HUES64 (cell line): ENCODE measurements at regions not wholly inside any gene's neighbourhood (a gene's known extent, or its start where the extent isn't known, plus 50 kb on each side); places are given as distances from the start of the nearest gene placed in this dataset.
"Not testable (repeated sequence)": the region's sequence is repeated elsewhere in the genome, so short reads cannot be mapped to it uniquely, and the experiment has no call there.

Experiments
- H3K27ac ChIP-seq: 2 replicates; pipeline ENCODE4 v1.7.0; 2013; ENCODE audit warnings: low read depth, low read length, inconsistent platforms
- H3K27me3 ChIP-seq: 2 replicates; pipeline ENCODE4 v1.6.1; 2013; ENCODE audit warnings: mild to moderate bottlenecking, low read length; ENCODE audit not compliant: insufficient read depth
- H3K36me3 ChIP-seq: 2 replicates; pipeline ENCODE4 v1.6.1; 2013; ENCODE audit warnings: mild to moderate bottlenecking, low read length; ENCODE audit not compliant: insufficient read depth
- H3K4me1 ChIP-seq: 2 replicates; pipeline ENCODE4 v1.6.1; 2013; ENCODE audit warnings: mild to moderate bottlenecking, low read length, moderate library complexity; ENCODE audit not compliant: insufficient read depth
- H3K4me3 ChIP-seq: 2 replicates; pipeline ENCODE4 v1.5.1; 2013; ENCODE audit warnings: mild to moderate bottlenecking, low read length, moderate library complexity
- H3K9ac ChIP-seq: 2 replicates; pipeline ENCODE4 v1.6.1; 2013; ENCODE audit warnings: mild to moderate bottlenecking, low read depth, low read length
- H3K9me3 ChIP-seq: 2 replicates; pipeline ENCODE4 v1.6.1; 2013; ENCODE audit warnings: low read depth, low read length; ENCODE audit not compliant: insufficient read depth
- WGBS: fragments of 150-250, 120-280 bp; methylation state at CpG from one replicate; pipeline ENCODE4 v1.1.7; 2013; ENCODE audit warnings: missing lambda C conversion rate; 5-methylcytosine and 5-hydroxymethylcytosine counted together

DNA sequence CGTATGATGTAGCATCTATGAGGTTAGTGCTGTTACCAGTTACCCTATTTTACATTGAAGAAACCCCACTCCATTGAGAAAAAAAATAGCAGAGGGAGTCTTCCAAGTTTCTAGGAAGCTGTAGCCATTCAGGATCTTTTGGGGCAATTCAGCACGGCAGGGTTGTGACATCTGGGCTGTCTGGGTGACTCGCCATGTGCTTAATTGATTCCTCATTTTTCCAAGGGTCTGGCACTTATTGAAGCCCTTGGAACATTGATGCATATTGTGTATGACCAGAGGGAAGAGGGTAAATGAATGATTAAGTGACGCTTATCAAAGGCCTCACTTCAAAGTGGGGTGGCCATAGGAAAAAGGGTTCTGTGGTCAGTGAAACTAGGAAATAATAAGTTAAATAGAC, 248.7 kb downstream of the ARHGAP12 start:
- Histone ChIP-seq H3K36me3 (no peaks in the 10 kb centered on the region), H3K9me3 (peaks cover 52% of the 10 kb centered on the region)
- 96% methylated on average over 4 of the region's 4 CpGs for WGBS

DNA sequence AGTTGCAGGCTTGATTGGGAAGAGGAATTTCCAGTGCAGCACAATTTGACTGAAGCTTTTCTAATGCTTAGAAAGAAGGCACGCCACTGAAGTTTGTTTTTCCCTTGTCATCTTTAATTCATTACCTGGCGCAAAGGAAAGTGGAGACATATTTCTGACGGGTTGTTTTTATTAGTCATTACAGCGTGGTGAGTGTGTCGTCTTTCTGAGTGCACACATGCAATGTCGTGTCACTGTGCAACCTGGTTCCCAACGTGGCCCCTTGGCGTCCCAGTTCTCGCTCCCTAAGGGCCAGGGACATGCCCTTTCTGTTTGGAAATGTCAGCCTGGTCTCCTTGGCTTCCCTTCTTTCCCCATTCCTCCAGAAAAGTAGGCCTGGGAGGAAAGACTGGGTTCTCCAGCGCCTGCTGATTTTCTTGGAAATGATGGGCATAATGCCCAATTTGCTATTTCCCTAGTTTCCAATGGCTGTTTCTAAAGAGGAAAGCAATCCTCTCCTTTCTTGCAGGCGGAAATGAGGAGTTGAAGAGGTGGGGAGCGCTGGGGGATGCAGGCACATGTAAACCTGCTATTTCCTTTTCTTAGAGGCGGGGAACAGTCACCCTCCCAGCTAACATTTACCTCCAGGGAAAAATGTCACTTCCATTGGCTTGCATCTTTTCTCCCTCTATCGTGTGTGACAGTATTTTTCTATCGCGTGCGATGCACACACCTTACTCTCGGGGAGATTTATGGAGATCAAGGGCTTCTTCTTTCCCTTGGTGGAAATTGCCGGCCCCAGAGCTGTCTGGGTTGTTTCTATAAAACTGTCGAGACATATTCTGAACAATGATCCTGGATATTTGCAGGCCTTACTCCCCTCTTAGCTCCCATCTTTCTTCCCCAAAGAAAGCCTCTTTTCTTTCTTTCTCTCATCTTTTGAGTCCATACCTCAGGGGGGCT, 249.8 kb downstream of the ARHGAP12 start:
- no peak overlapping the region for H3K27ac ChIP-seq
- 91% methylated on average over 20 of the region's 20 CpGs for WGBS
- peaks cover 42% of the 10 kb centered on the region for H3K9me3 ChIP-seq

More for the DNA sequence above, 248.7 kb downstream of the ARHGAP12 start:
- Histone ChIP-seq H3K27ac (no peak overlapping the region), H3K4me3 (no peak overlapping the region), H3K4me1 (peaks cover 17% of the 10 kb centered on the region), H3K27me3 (no peaks in the 10 kb centered on the region), H3K9ac (no peak overlapping the region)

GRCh38 chr10:31678139-31678536, 250.5 kb downstream of the ARHGAP12 start:
- Histone ChIP-seq H3K4me1 (peaks cover 17% of the 10 kb centered on the region), H3K36me3 (no peaks in the 10 kb centered on the region), H3K27me3 (no peaks in the 10 kb centered on the region), H3K9me3 (peaks cover 35% of the 10 kb centered on the region), H3K27ac (peak overlapping the region; percentile 83), H3K4me3 (peak overlapping the region; percentile 13; the same call in 1 of the 2 replicates), H3K9ac (peak overlapping the region; percentile 51; the same call in 1 of the 2 replicates)
- WGBS: 63% methylated on average over 12 of the region's 12 CpGs

More for the DNA sequence above, 249.8 kb downstream of the ARHGAP12 start:
- Histone ChIP-seq H3K9ac (no peak overlapping the region), H3K4me3 (no peak overlapping the region), H3K27me3 (no peaks in the 10 kb centered on the region), H3K4me1 (peaks cover 17% of the 10 kb centered on the region), H3K36me3 (no peaks in the 10 kb centered on the region)

- H3K9ac ChIP-seq: peak overlapping the region; percentile 51; the same call in 1 of the 2 replicates
- WGBS: 30% methylated on average over 16 of the region's 16 CpGs
- peaks cover 28% of the 10 kb centered on the region for H3K9me3 ChIP-seq
- H3K27ac ChIP-seq: peak overlapping the region; percentile 83
- H3K36me3 ChIP-seq: no peaks in the 10 kb centered on the region
- no peaks in the 10 kb centered on the region for H3K27me3 ChIP-seq
- H3K4me1 ChIP-seq: peaks cover 17% of the 10 kb centered on the region
- peak overlapping the region; percentile 13; the same call in 1 of the 2 replicates for H3K4me3 ChIP-seq
Observed at GRCh38 chr10:31677195-31678138, 251.2 kb downstream of the ARHGAP12 start.

- Histone ChIP-seq H3K27me3 (no peaks in the 10 kb centered on the region), H3K4me3 (no peak overlapping the region), H3K27ac (no peak overlapping the region), H3K9me3 (peaks cover 27% of the 10 kb centered on the region), H3K4me1 (peaks cover 17% of the 10 kb centered on the region), H3K36me3 (no peaks in the 10 kb centered on the region), H3K9ac (no peak overlapping the region)
Observed at GRCh38 chr10:31675726-31676125, 252.9 kb downstream of the ARHGAP12 start.

- Histone ChIP-seq H3K4me3 (no peak overlapping the region), H3K9me3 (0 out of 2 replicates have a peak, but pooled peaks cover 8% of the 10 kb centered on the region), H3K27ac (no peak overlapping the region), H3K27me3 (no peaks in the 10 kb centered on the region), H3K4me1 (peaks cover 26% of the 10 kb centered on the region), H3K36me3 (no peaks in the 10 kb centered on the region), H3K9ac (no peak overlapping the region)
- WGBS: 92% methylated on average over 1 of the region's 1 CpG
Observed at GRCh38 chr10:31669357-31669756, 259.3 kb downstream of the ARHGAP12 start.

DNA sequence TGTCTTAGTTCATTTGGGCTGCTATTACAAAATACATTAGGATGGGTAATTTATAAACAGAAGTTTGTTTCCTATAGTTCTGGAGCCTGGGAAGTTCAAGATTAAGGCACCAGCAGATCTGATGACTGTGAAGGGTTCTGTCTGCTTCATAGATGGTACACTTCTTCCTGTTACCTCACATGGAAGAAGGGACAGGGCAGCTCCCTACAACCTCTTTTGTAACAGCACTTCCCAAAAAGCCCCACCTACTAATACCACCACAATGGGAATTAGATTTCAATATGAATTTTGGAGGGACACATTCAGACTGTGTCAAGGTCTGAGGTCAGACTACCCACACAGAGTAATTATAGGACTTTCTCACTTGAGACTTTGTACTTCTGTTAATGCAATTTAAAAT, 260.3 kb downstream of the ARHGAP12 start:
- peaks cover 26% of the 10 kb centered on the region for H3K4me1 ChIP-seq
- 0 out of 2 replicates have a peak, but pooled peaks cover 8% of the 10 kb centered on the region for H3K9me3 ChIP-seq
- H3K36me3 ChIP-seq: no peaks in the 10 kb centered on the region
- H3K27ac ChIP-seq: no peak overlapping the region
- no peaks in the 10 kb centered on the region for H3K27me3 ChIP-seq
- no peak overlapping the region for H3K4me3 ChIP-seq
- H3K9ac ChIP-seq: no peak overlapping the region

- 74% methylated on average over 3 of the region's 3 CpGs for WGBS
- H3K4me3 ChIP-seq, H3K36me3 ChIP-seq, H3K27me3 ChIP-seq, H3K9ac ChIP-seq, H3K9me3 ChIP-seq: not testable (repeated sequence)
- H3K4me1 ChIP-seq: peaks cover 26% of the 10 kb centered on the region
- peak overlapping the region; percentile 78; the same call in 1 of the 2 replicates for H3K27ac ChIP-seq
Observed at GRCh38 chr10:31665764-31666279, 262.8 kb downstream of the ARHGAP12 start.

- no peak overlapping the region for H3K4me3 ChIP-seq
- 92% methylated on average over 5 of the region's 5 CpGs for WGBS
- peaks cover 26% of the 10 kb centered on the region for H3K4me1 ChIP-seq
- no peaks in the 10 kb centered on the region for H3K36me3 ChIP-seq
- H3K27ac ChIP-seq: no peak overlapping the region
- H3K9me3 ChIP-seq: no peaks in the 10 kb centered on the region
- H3K27me3 ChIP-seq: no peaks in the 10 kb centered on the region
- H3K9ac ChIP-seq: no peak overlapping the region
Observed at GRCh38 chr10:31664803-31665202, 263.8 kb downstream of the ARHGAP12 start.

- peaks cover 26% of the 10 kb centered on the region for H3K4me1 ChIP-seq
- 95% methylated on average over 9 of the region's 9 CpGs for WGBS
- H3K9ac ChIP-seq, H3K4me3 ChIP-seq, H3K9me3 ChIP-seq, H3K27ac ChIP-seq, H3K36me3 ChIP-seq, H3K27me3 ChIP-seq: not testable (repeated sequence)
Observed at GRCh38 chr10:31664071-31664470, 264.6 kb downstream of the ARHGAP12 start.
